ENCODE measurements at regions not wholly inside any gene's neighbourhood (a gene's known extent, or its start where the extent isn't known, plus 50 kb on each side); places are given as distances from the start of the nearest gene placed in this dataset.

DNA sequence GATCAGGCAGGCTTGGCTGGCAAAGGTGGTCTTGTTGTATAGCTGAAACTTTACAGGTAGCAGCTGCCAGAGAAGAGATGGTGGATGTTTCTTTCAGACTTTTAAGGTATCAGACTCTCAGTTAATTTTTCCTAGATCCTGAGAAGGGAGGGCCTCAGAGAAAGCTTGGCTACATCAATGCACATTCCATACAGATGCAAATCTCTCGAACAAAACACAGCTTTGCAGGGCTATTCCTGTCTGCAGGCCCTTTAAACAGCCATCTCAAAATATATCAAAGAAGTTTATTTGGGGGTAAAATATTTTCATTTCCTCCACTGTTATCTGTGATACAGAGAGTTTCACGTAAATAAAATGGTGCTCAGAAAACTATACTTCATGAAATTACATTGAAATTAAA lies 1584.4 kb downstream of the EFNA5 start:
- H3K27ac ChIP-seq (ENCODE audit: low read depth, low read length) = no peak overlapping the region
- CTCF ChIA-PET = no interaction called here

More for the DNA sequence above, 1584.4 kb downstream of the EFNA5 start:
- Histone ChIP-seq H2AFZ (ENCODE audit: low read depth, low read length, poor library complexity, severe bottlenecking) (no peak overlapping the region), H3K36me3 (ENCODE audit: control insufficient read depth in 1 of 2, insufficient read depth in 2 of 2, low read length in 2 of 2) (no peaks in the 10 kb centered on the region), H3K4me1 (ENCODE audit: control insufficient read depth in 1 of 2, insufficient read depth in 2 of 2, low read length in 2 of 2) (no peaks in the 10 kb centered on the region), H3K9me2 (ENCODE audit: insufficient read depth) (no peaks in the 10 kb centered on the region), H3K9me3 (ENCODE audit: control insufficient read depth in 1 of 2, insufficient read depth in 1 of 2, low read depth in 1 of 2, low read length in 2 of 2) (no peaks in the 10 kb centered on the region), H3K27me3 (ENCODE audit: insufficient read depth, low read length) (no peaks in the 10 kb centered on the region), H3K4me3 (replicated peaks in 1 of 2; ENCODE audit: low read depth in 1 of 2, low read length in 2 of 2) (no peak overlapping the region), H3K79me2 (ENCODE audit: insufficient read depth, low read length) (no peaks in the 10 kb centered on the region), H3K9ac (ENCODE audit: low read length) (no peak overlapping the region), H3K4me2 (ENCODE audit: low read length) (no peak overlapping the region), H4K20me1 (ENCODE audit: insufficient read depth) (no peaks in the 10 kb centered on the region)
- TF ChIP-seq POLR2A (IDR thresholded peaks at IDR 0.05; ENCODE audit: borderline replicate concordance, extremely low read depth, insufficient read depth, insufficient read length) (no peak), YY1 (IDR thresholded peaks at IDR 0.05; ENCODE audit: extremely low read depth, insufficient replicate concordance, low read depth, low read length) (no peak), JUND (IDR thresholded peaks at IDR 0.05) (no peak), CBX3 (IDR thresholded peaks at IDR 0.05; ENCODE audit: low read depth) (no peak), POLR2AphosphoS5 (IDR thresholded peaks at IDR 0.05; ENCODE audit: low read depth, low read length) (no peak), FOSL1 (IDR thresholded peaks at IDR 0.05; ENCODE audit: low read depth) (no peak), TCF7L2 (IDR thresholded peaks at IDR 0.05; ENCODE audit: borderline replicate concordance, extremely low read depth, insufficient read depth, insufficient read length) (no peak), CEBPB (IDR thresholded peaks at IDR 0.05; ENCODE audit: low read depth) (no peak), EZH2 (IDR thresholded peaks at IDR 0.05) (no peak)
- TF ChIP-seq, protein P1, sequence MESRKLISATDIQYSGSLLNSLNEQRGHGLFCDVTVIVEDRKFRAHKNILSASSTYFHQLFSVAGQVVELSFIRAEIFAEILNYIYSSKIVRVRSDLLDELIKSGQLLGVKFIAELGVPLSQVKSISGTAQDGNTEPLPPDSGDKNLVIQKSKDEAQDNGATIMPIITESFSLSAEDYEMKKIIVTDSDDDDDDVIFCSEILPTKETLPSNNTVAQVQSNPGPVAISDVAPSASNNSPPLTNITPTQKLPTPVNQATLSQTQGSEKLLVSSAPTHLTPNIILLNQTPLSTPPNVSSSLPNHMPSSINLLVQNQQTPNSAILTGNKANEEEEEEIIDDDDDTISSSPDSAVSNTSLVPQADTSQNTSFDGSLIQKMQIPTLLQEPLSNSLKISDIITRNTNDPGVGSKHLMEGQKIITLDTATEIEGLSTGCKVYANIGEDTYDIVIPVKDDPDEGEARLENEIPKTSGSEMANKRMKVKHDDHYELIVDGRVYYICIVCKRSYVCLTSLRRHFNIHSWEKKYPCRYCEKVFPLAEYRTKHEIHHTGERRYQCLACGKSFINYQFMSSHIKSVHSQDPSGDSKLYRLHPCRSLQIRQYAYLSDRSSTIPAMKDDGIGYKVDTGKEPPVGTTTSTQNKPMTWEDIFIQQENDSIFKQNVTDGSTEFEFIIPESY (IDR thresholded peaks at IDR 0.05; ENCODE audit: extremely low read depth, insufficient replicate concordance, low read length) = no peak
- TF ChIP-seq, protein P2, sequence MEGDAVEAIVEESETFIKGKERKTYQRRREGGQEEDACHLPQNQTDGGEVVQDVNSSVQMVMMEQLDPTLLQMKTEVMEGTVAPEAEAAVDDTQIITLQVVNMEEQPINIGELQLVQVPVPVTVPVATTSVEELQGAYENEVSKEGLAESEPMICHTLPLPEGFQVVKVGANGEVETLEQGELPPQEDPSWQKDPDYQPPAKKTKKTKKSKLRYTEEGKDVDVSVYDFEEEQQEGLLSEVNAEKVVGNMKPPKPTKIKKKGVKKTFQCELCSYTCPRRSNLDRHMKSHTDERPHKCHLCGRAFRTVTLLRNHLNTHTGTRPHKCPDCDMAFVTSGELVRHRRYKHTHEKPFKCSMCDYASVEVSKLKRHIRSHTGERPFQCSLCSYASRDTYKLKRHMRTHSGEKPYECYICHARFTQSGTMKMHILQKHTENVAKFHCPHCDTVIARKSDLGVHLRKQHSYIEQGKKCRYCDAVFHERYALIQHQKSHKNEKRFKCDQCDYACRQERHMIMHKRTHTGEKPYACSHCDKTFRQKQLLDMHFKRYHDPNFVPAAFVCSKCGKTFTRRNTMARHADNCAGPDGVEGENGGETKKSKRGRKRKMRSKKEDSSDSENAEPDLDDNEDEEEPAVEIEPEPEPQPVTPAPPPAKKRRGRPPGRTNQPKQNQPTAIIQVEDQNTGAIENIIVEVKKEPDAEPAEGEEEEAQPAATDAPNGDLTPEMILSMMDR (IDR thresholded peaks at IDR 0.05 in 2 of 3, conservative IDR thresholded peaks at IDR 0.05 in 1 of 3; ENCODE audit: borderline replicate concordance in 1 of 3, insufficient read depth in 1 of 3, low read depth in 2 of 3, low read length in 2 of 3) = no peak
- no TSS peak for BruUV-seq (replicated peaks)
- intact Hi-C loops (cut with micrococcal nuclease) = no loop called here
- ChIA-PET RAD21 (ENCODE audit: low non-redundant PET in 1 of 2, low total read pairs in 2 of 2, uncharacterized antibody in 2 of 2, unreplicated experiment in 2 of 2) (no interaction called here), POLR2A (no interaction called here)
- DNase-seq (ENCODE audit: low read depth, low spot score) (no peak), ATAC-seq (no peak)

All from HCT116 (cell line).